ENCODE measurements at regions not wholly inside any gene's neighbourhood (a gene's known extent, or its start where the extent isn't known, plus 50 kb on each side); places are given as distances from the start of the nearest gene placed in this dataset.
"Not testable (repeated sequence)": the region's sequence is repeated elsewhere in the genome, so short reads cannot be mapped to it uniquely, and the experiment has no call there.

DNA sequence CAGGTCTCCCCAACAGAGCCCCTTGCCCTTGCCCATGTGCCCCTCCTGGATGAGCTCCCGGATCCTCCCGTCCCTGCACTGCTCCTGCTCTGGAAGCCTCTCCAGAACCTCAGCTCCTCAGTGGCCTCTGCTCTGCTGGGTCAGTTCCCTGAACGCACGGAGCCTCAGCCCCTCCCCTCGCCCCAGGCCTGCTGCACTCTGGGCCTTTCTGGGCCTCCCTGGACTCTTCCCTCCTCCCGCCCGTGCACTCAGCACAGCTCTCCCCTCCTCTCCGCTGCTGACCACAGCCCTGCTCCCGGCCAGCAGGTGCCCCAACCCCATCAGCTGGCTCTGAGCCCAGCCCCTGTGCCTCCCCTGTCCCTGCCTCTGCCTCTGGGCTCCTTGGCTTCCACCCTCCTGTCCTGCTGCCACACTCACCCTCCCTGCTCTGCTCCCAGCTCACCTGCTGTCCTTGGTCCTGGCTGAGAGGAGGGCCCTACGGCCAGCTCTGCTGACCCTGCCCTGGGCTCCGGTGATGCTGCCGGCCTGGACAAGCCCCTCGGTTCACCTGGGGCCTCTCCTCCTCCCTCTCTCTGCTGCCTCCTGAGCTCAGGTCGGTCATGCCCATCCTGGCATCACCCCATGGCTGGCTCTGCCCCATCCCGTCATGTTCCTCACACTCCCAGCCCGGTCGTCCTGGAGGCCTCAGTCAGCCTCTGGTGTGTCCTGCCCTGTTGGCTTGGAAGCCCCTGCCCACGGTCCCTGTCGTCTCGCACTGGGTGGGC, 248.4 kb downstream of the TMEM121 start:
- TF ChIP-seq ZNF274 (IDR thresholded peaks at IDR 0.05; ENCODE audit: low read depth, low read length); YY1 (IDR thresholded peaks at IDR 0.05; ENCODE audit: insufficient read depth, insufficient read length); SUZ12 (IDR thresholded peaks at IDR 0.05; ENCODE audit: extremely low read depth, insufficient read depth, insufficient read length): not testable (repeated sequence)

All from NT2/D1 (cell line).